ENCODE measurements at regions not wholly inside any gene's neighbourhood (a gene's known extent, or its start where the extent isn't known, plus 50 kb on each side); places are given as distances from the start of the nearest gene placed in this dataset.

GRCh38 chr1:118812555-118812954, 175.6 kb downstream of the TBX15 start:
- no peak for TF ChIP-seq EZH2 (IDR thresholded peaks at IDR 0.05; ENCODE audit: borderline replicate concordance, low read length)
- no peak for TF ChIP-seq CTCF (IDR thresholded peaks at IDR 0.05; ENCODE audit: low read length)
